ENCODE measurements at regions not wholly inside any gene's neighbourhood (a gene's known extent, or its start where the extent isn't known, plus 50 kb on each side); places are given as distances from the start of the nearest gene placed in this dataset.
A peak's percentile ranks its signal among the peaks of the same experiment; 100 is the strongest.

GRCh38 chr1:47532921-47533792, 95.3 kb downstream of the FOXD2 start:
- POLR2A ChIA-PET, result interaction anchor here (0.6 kb wide), 1 partner anchor 188 kb away, joined by 4 read pairs; no protein-coding TSS in a partner anchor
- DNase-seq, result peak; percentile 70 to 90 (median 84)
- CTCF ChIA-PET, result interaction anchor here (1.0 to 2.4 kb wide), 5 partner anchors 10 to 177 kb away, joined by 3 to 6 read pairs (median 3); no protein-coding TSS in a partner anchor
- no peaks in the 10 kb centered on the region for H3K36me3 ChIP-seq (ENCODE audit: control insufficient read depth in 4 of 4, insufficient read depth in 4 of 4, low read length in 3 of 4)
- peaks cover 0 to 20% (median 8%) of the 10 kb centered on the region in 4 experiments for H3K4me1 ChIP-seq (ENCODE audit: control extremely low read depth in 1 of 4, control insufficient read depth in 4 of 4, insufficient read depth in 4 of 4, low read length in 3 of 4)
- peak overlapping the region in 6 of 7 experiments; percentile 32 to 75 (median 48) for H3K4me3 ChIP-seq (ENCODE audit: control insufficient read depth in 1 of 7, extremely low read depth in 1 of 7, insufficient read depth in 4 of 7, low read depth in 2 of 7, low read length in 6 of 7)
- peaks cover 0 to 10% (median 5%) of the 10 kb centered on the region in 5 experiments for H3K9me3 ChIP-seq (ENCODE audit: control extremely low read depth in 1 of 5, control insufficient read depth in 4 of 5, insufficient read depth in 2 of 5, low read depth in 1 of 5, low read length in 4 of 5)
- WGBS (ENCODE audit: insufficient coverage), result 24% methylated on average over 14 of the region's 54 CpGs
- peaks cover 0 to 24% (median 0%) of the 10 kb centered on the region in 5 experiments for H3K27me3 ChIP-seq (replicated peaks in 2 of 5; ENCODE audit: control insufficient read depth in 4 of 5, insufficient read depth in 5 of 5, low read length in 4 of 5)
- no peak overlapping the region for H3K27ac ChIP-seq (ENCODE audit: insufficient read depth in 1 of 2, low read depth in 1 of 2, low read length in 2 of 2, poor library complexity in 1 of 2, severe bottlenecking in 2 of 2)

GRCh38 chr1:47533793-47534328, 96.0 kb downstream of the FOXD2 start:
- 45% methylated on average over 5 of the region's 12 CpGs for WGBS (ENCODE audit: insufficient coverage)

GRCh38 chr1:47534436-47534835, 96.6 kb downstream of the FOXD2 start:
- Histone ChIP-seq H3K4me1 (ENCODE audit: control extremely low read depth in 1 of 4, control insufficient read depth in 4 of 4, insufficient read depth in 4 of 4, low read length in 3 of 4) (peaks cover 0 to 20% (median 8%) of the 10 kb centered on the region in 4 experiments), H3K4me3 (ENCODE audit: control insufficient read depth in 1 of 7, extremely low read depth in 1 of 7, insufficient read depth in 4 of 7, low read depth in 2 of 7, low read length in 6 of 7) (no peak overlapping the region), H3K27me3 (replicated peaks in 2 of 5; ENCODE audit: control insufficient read depth in 4 of 5, insufficient read depth in 5 of 5, low read length in 4 of 5) (peaks cover 0 to 23% (median 0%) of the 10 kb centered on the region in 5 experiments), H3K27ac (ENCODE audit: insufficient read depth in 1 of 2, low read depth in 1 of 2, low read length in 2 of 2, poor library complexity in 1 of 2, severe bottlenecking in 2 of 2) (no peak overlapping the region), H3K9me3 (ENCODE audit: control extremely low read depth in 1 of 5, control insufficient read depth in 4 of 5, insufficient read depth in 2 of 5, low read depth in 1 of 5, low read length in 4 of 5) (peaks cover 0 to 4% (median under 1%) of the 10 kb centered on the region in 5 experiments), H3K36me3 (ENCODE audit: control insufficient read depth in 4 of 4, insufficient read depth in 4 of 4, low read length in 3 of 4) (no peaks in the 10 kb centered on the region)
- ChIA-PET CTCF (no interaction called here), POLR2A (no interaction called here)
- DNase-seq, result no peak
- 92% methylated on average over 4 of the region's 4 CpGs for WGBS (ENCODE audit: insufficient coverage)

More at GRCh38 chr1:47533793-47534328, 96.0 kb downstream of the FOXD2 start:
- H3K4me3 ChIP-seq (ENCODE audit: control insufficient read depth in 1 of 7, extremely low read depth in 1 of 7, insufficient read depth in 4 of 7, low read depth in 2 of 7, low read length in 6 of 7), result peak overlapping the region in 1 of 7 experiments; percentile 30
- DNase-seq, result peak in 2 of 3 donors; percentile 14 to 27
- POLR2A ChIA-PET, result no interaction called here
- peaks cover 0 to 23% (median 0%) of the 10 kb centered on the region in 5 experiments for H3K27me3 ChIP-seq (replicated peaks in 2 of 5; ENCODE audit: control insufficient read depth in 4 of 5, insufficient read depth in 5 of 5, low read length in 4 of 5)
- CTCF ChIA-PET, result interaction anchor here (1.0 kb wide), 1 partner anchor 21 kb away, joined by 3 read pairs; no protein-coding TSS in a partner anchor
- H3K27ac ChIP-seq (ENCODE audit: insufficient read depth in 1 of 2, low read depth in 1 of 2, low read length in 2 of 2, poor library complexity in 1 of 2, severe bottlenecking in 2 of 2), result no peak overlapping the region
- peaks cover 0 to 20% (median 8%) of the 10 kb centered on the region in 4 experiments for H3K4me1 ChIP-seq (ENCODE audit: control extremely low read depth in 1 of 4, control insufficient read depth in 4 of 4, insufficient read depth in 4 of 4, low read length in 3 of 4)
- peaks cover 0 to 9% (median 5%) of the 10 kb centered on the region in 5 experiments for H3K9me3 ChIP-seq (ENCODE audit: control extremely low read depth in 1 of 5, control insufficient read depth in 4 of 5, insufficient read depth in 2 of 5, low read depth in 1 of 5, low read length in 4 of 5)
- H3K36me3 ChIP-seq (ENCODE audit: control insufficient read depth in 4 of 4, insufficient read depth in 4 of 4, low read length in 3 of 4), result no peaks in the 10 kb centered on the region

- CTCF ChIA-PET, result interaction anchor here (1.2 kb wide), 1 partner anchor 9 kb away, joined by 3 read pairs; no protein-coding TSS in a partner anchor
- DNase-seq, result peak in 2 of 3 donors; percentile 36 to 44
Measured at GRCh38 chr1:47536646-47537118, 98.8 kb downstream of the FOXD2 start.

GRCh38 chr1:47537268-47537667, 99.4 kb downstream of the FOXD2 start:
- POLR2A ChIA-PET, result no interaction called here
- 75% methylated on average over 4 of the region's 5 CpGs for WGBS (ENCODE audit: insufficient coverage)
- Histone ChIP-seq H3K4me1 (ENCODE audit: control extremely low read depth in 1 of 4, control insufficient read depth in 4 of 4, insufficient read depth in 4 of 4, low read length in 3 of 4) (peaks cover 0 to 20% (median 8%) of the 10 kb centered on the region in 4 experiments), H3K36me3 (ENCODE audit: control insufficient read depth in 4 of 4, insufficient read depth in 4 of 4, low read length in 3 of 4) (no peaks in the 10 kb centered on the region), H3K27me3 (replicated peaks in 2 of 5; ENCODE audit: control insufficient read depth in 4 of 5, insufficient read depth in 5 of 5, low read length in 4 of 5) (peaks cover 0 to 20% (median 0%) of the 10 kb centered on the region in 5 experiments), H3K9me3 (ENCODE audit: control extremely low read depth in 1 of 5, control insufficient read depth in 4 of 5, insufficient read depth in 2 of 5, low read depth in 1 of 5, low read length in 4 of 5) (peaks cover 0 to 3% (median 0%) of the 10 kb centered on the region in 5 experiments), H3K4me3 (ENCODE audit: control insufficient read depth in 1 of 7, extremely low read depth in 1 of 7, insufficient read depth in 4 of 7, low read depth in 2 of 7, low read length in 6 of 7) (no peak overlapping the region), H3K27ac (ENCODE audit: insufficient read depth in 1 of 2, low read depth in 1 of 2, low read length in 2 of 2, poor library complexity in 1 of 2, severe bottlenecking in 2 of 2) (no peak overlapping the region)
- DNase-seq, result no peak
- CTCF ChIA-PET, result interaction anchor here (1.1 to 1.2 kb wide), 2 partner anchors 9 to 10 kb away, joined by 3 to 5 read pairs; no protein-coding TSS in a partner anchor

More at GRCh38 chr1:47536646-47537118, 98.8 kb downstream of the FOXD2 start:
- no CpG with 5 or more reads among the region's 9 CpGs for WGBS (ENCODE audit: insufficient coverage)
- POLR2A ChIA-PET, result no interaction called here
- H3K9me3 ChIP-seq (ENCODE audit: control extremely low read depth in 1 of 5, control insufficient read depth in 4 of 5, insufficient read depth in 2 of 5, low read depth in 1 of 5, low read length in 4 of 5), result peaks cover 0 to 3% (median 0%) of the 10 kb centered on the region in 5 experiments
- no peaks in the 10 kb centered on the region for H3K36me3 ChIP-seq (ENCODE audit: control insufficient read depth in 4 of 4, insufficient read depth in 4 of 4, low read length in 3 of 4)
- H3K27ac ChIP-seq (ENCODE audit: insufficient read depth in 1 of 2, low read depth in 1 of 2, low read length in 2 of 2, poor library complexity in 1 of 2, severe bottlenecking in 2 of 2), result no peak overlapping the region
- peaks cover 0 to 21% (median 0%) of the 10 kb centered on the region in 5 experiments for H3K27me3 ChIP-seq (replicated peaks in 2 of 5; ENCODE audit: control insufficient read depth in 4 of 5, insufficient read depth in 5 of 5, low read length in 4 of 5)
- no peak overlapping the region for H3K4me3 ChIP-seq (ENCODE audit: control insufficient read depth in 1 of 7, extremely low read depth in 1 of 7, insufficient read depth in 4 of 7, low read depth in 2 of 7, low read length in 6 of 7)
- peaks cover 0 to 20% (median 8%) of the 10 kb centered on the region in 4 experiments for H3K4me1 ChIP-seq (ENCODE audit: control extremely low read depth in 1 of 4, control insufficient read depth in 4 of 4, insufficient read depth in 4 of 4, low read length in 3 of 4)

- ChIA-PET POLR2A (no interaction called here), CTCF (interaction anchor here (1.1 to 2.2 kb wide), 3 partner anchors 9 to 188 kb away, joined by 3 to 5 read pairs (median 5); no protein-coding TSS in a partner anchor)
- Histone ChIP-seq H3K27me3 (replicated peaks in 2 of 5; ENCODE audit: control insufficient read depth in 4 of 5, insufficient read depth in 5 of 5, low read length in 4 of 5) (peaks cover 0 to 16% (median 0%) of the 10 kb centered on the region in 5 experiments), H3K4me3 (ENCODE audit: control insufficient read depth in 1 of 7, extremely low read depth in 1 of 7, insufficient read depth in 4 of 7, low read depth in 2 of 7, low read length in 6 of 7) (no peak overlapping the region), H3K27ac (ENCODE audit: insufficient read depth in 1 of 2, low read depth in 1 of 2, low read length in 2 of 2, poor library complexity in 1 of 2, severe bottlenecking in 2 of 2) (no peak overlapping the region), H3K36me3 (ENCODE audit: control insufficient read depth in 4 of 4, insufficient read depth in 4 of 4, low read length in 3 of 4) (no peaks in the 10 kb centered on the region), H3K4me1 (ENCODE audit: control extremely low read depth in 1 of 4, control insufficient read depth in 4 of 4, insufficient read depth in 4 of 4, low read length in 3 of 4) (peaks cover 0 to 19% (median 8%) of the 10 kb centered on the region in 4 experiments), H3K9me3 (ENCODE audit: control extremely low read depth in 1 of 5, control insufficient read depth in 4 of 5, insufficient read depth in 2 of 5, low read depth in 1 of 5, low read length in 4 of 5) (peaks cover 0 to 3% (median 0%) of the 10 kb centered on the region in 5 experiments)
- no peak for DNase-seq
- WGBS (ENCODE audit: insufficient coverage), result 61% methylated on average over 3 of the region's 3 CpGs
Measured at GRCh38 chr1:47537966-47538365, 100.1 kb downstream of the FOXD2 start.
